GM23248 (cell line): ENCODE measurements at regions not wholly inside any gene's neighbourhood (a gene's known extent, or its start where the extent isn't known, plus 50 kb on each side); places are given as distances from the start of the nearest gene placed in this dataset.

Source experiments
- DNase-seq: peaks from one replicate; pipeline ENCODE4 v3.0.0-alpha.2; 2015
- H2AFZ ChIP-seq: fragments of 200-600 bp; sonication (generic); 2 replicates; pipeline ENCODE4 v1.6.1; 2016; ENCODE audit warnings: antibody characterized with exemption
- H3F3A ChIP-seq: fragments of 200-600 bp; sonication (generic); 2 replicates; pipeline ENCODE4 v1.6.1; 2016; ENCODE audit warnings: mild to moderate bottlenecking, antibody characterized with exemption, mixed run types; ENCODE audit not compliant: insufficient read depth
- H3K27ac ChIP-seq: fragments of 200-600 bp; sonication (generic); 2 replicates; pipeline ENCODE4 v1.5.1; 2016; ENCODE audit warnings: mild to moderate bottlenecking
- H3K27me3 ChIP-seq: fragments of 200-600 bp; sonication (generic); replicated peaks from 2 replicates; pipeline ENCODE4 v1.6.1; 2016; ENCODE audit warnings: mild to moderate bottlenecking; ENCODE audit not compliant: insufficient read depth
- H3K36me3 ChIP-seq: fragments of 200-600 bp; sonication (generic); 2 replicates; pipeline ENCODE4 v1.6.1; 2016; ENCODE audit warnings: low read depth, mild to moderate bottlenecking
- H3K4me1 ChIP-seq: fragments of 200-600 bp; sonication (generic); 2 replicates; pipeline ENCODE4 v1.6.1; 2016; ENCODE audit warnings: mild to moderate bottlenecking; ENCODE audit not compliant: insufficient read depth
- H3K4me2 ChIP-seq: fragments of 200-600 bp; sonication (generic); one replicate; pipeline ENCODE4 v1.6.1; 2016; ENCODE audit warnings: mild to moderate bottlenecking; ENCODE audit not compliant: unreplicated experiment
- H3K4me3 ChIP-seq: fragments of 200-600 bp; sonication (generic); 2 replicates; pipeline ENCODE4 v1.5.1; 2016; ENCODE audit warnings: mild to moderate bottlenecking
- H3K79me2 ChIP-seq: fragments of 200-600 bp; sonication (generic); 2 replicates; pipeline ENCODE4 v1.6.1; 2016; ENCODE audit warnings: mild to moderate bottlenecking; ENCODE audit not compliant: insufficient read depth
- H3K9ac ChIP-seq: fragments of 200-600 bp; sonication (generic); 2 replicates; pipeline ENCODE4 v1.6.1; 2016; ENCODE audit warnings: mild to moderate bottlenecking
- H3K9me2 ChIP-seq: fragments of 200-600 bp; sonication (generic); 2 replicates; pipeline ENCODE4 v1.6.1; 2016; ENCODE audit warnings: mixed run types, mild to moderate bottlenecking, moderate library complexity; ENCODE audit not compliant: insufficient read depth
- H3K9me3 ChIP-seq: fragments of 200-600 bp; sonication (generic); one replicate; pipeline ENCODE4 v1.6.1; 2017; ENCODE audit warnings: low read depth
- H4K20me1 ChIP-seq: fragments of 200-600 bp; sonication (generic); 2 replicates; pipeline ENCODE4 v1.6.0; 2016; ENCODE audit not compliant: insufficient read depth
- EZH2 ChIP-seq: fragments of 200-600 bp; sonication (generic); IDR thresholded peaks from 2 replicates; pipeline ENCODE4 v1.6.1; 2018; ENCODE audit warnings: antibody characterized with exemption, mild to moderate bottlenecking; ENCODE audit not compliant: insufficient read depth, poor library complexity, severe bottlenecking
- EZH2phosphoT487 ChIP-seq: fragments of 200-600 bp; sonication (generic); IDR thresholded peaks from 2 replicates; pipeline ENCODE4 v1.6.1; 2018; ENCODE audit warnings: antibody characterized with exemption, moderate library complexity, mild to moderate bottlenecking, low read depth; ENCODE audit not compliant: insufficient read depth
- WGBS, 2 experiments: methylation state at CpG; one replicate each; pipeline ENCODE4 v1.1.6; 2015 to 2017; ENCODE audit warnings: low lambda C conversion rate in 2 of 2, low coverage in 1 of 2; ENCODE audit errors: missing lambda C conversion rate in 2 of 2; 5-methylcytosine and 5-hydroxymethylcytosine counted together
- in situ Hi-C: fragments of 300-500 bp; cut with MboI; formaldehyde crosslinking; loops from 2 replicates; pipeline ENCODE4 v1.15.0; 2020

DNA sequence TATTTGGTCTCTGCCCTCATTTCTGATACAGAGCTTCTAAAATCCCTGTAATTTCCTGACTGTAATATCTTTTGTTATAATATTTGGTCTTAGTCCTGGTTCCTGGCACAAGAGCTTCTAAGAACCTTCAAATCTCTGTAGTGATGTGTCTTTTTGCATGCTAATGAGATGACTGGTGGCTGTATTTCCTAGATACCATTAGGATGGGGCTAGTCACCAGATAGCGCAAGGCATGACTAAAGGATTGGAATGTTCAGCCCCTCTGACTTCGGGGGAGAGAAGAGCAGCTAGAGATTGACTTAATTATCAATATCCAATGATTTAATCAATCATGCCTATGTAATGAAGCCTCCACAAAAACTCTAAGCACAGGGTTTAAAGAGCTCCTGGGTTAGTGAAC lies 620.8 kb upstream of the ACVR2A start:
- WGBS, 2 experiments: 47 to 62% methylated on average over 2 of the region's 2 CpGs
- no peaks in the 10 kb centered on the region for H3K27me3 ChIP-seq
- in situ Hi-C loops: no loop called here
- H3K36me3 ChIP-seq: no peaks in the 10 kb centered on the region
- no peaks in the 10 kb centered on the region for H3K4me1 ChIP-seq
- no peak overlapping the region for H3K27ac ChIP-seq
- TF ChIP-seq EZH2phosphoT487 (no peak), EZH2 (no peak)
- no peaks in the 10 kb centered on the region for H4K20me1 ChIP-seq
- no peaks in the 10 kb centered on the region for H3K9me2 ChIP-seq
- no peaks in the 10 kb centered on the region for H3K9me3 ChIP-seq
- H3K9ac ChIP-seq: no peak overlapping the region
- no peak overlapping the region for H3K4me2 ChIP-seq
- H3F3A ChIP-seq: no peaks in the 10 kb centered on the region
- no peaks in the 10 kb centered on the region for H3K79me2 ChIP-seq
- peak; percentile 23 for DNase-seq
- no peak overlapping the region for H3K4me3 ChIP-seq
- H2AFZ ChIP-seq: no peak overlapping the region

DNA sequence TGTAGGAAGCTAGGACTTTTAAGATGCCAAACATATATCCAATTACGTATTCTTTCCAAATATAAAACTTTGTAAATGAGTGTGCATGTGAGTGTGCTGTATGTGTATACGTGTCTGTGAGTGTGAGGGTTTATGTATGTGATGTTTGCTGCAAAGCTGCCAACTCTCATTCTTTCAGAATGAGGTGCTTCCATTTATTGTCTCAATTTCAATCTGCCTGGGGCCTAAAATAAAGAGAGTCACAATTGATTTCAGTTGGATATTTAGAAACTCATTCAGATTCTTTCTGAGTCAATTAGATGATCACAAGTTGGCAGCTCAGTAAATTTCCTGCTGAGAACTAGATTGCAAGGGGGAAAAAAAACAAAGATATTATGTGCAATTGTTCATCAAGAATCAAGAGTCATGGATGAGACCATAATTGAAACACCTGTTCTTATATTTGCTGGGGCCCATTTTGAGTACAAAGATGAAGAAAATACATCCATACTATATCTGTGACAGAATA lies 621.2 kb upstream of the ACVR2A start:
- H3K9ac ChIP-seq: no peak overlapping the region
- H3F3A ChIP-seq: no peaks in the 10 kb centered on the region
- 57% methylated on average over 2 of the region's 2 CpGs for WGBS, 2 experiments
- H3K27ac ChIP-seq: no peak overlapping the region
- no peak for TF ChIP-seq EZH2phosphoT487
- no peak for TF ChIP-seq EZH2
- no peak overlapping the region for H2AFZ ChIP-seq
- DNase-seq: peak; percentile 4
- no peaks in the 10 kb centered on the region for H4K20me1 ChIP-seq
- H3K27me3 ChIP-seq: no peaks in the 10 kb centered on the region
- no peaks in the 10 kb centered on the region for H3K4me1 ChIP-seq
- H3K4me2 ChIP-seq: no peak overlapping the region
- in situ Hi-C loops: no loop called here
- no peaks in the 10 kb centered on the region for H3K9me2 ChIP-seq
- H3K9me3 ChIP-seq: no peaks in the 10 kb centered on the region
- H3K36me3 ChIP-seq: no peaks in the 10 kb centered on the region
- no peaks in the 10 kb centered on the region for H3K79me2 ChIP-seq
- no peak overlapping the region for H3K4me3 ChIP-seq

DNA sequence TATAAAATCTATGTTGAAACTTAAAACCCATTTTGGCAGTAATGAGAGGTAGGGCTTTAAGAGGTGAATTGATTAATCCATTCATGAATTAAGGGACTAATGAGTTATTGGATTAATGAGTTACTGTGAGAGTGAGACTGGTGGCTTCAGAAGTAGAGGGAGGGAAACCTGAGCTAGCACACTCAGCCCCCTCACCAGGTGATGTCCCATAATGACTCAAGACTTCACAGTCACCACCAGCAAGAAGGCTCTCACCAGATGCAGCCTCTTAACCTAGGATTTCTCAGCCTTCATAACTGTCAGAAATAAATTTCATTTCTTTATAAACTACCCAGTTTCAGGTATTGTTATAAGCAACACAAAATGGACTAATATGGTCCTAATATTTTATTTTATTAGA lies 621.7 kb upstream of the ACVR2A start:
- no peak overlapping the region for H2AFZ ChIP-seq
- no peak overlapping the region for H3K27ac ChIP-seq
- H3K9me3 ChIP-seq: no peaks in the 10 kb centered on the region
- no peak overlapping the region for H3K4me3 ChIP-seq
- H3K4me1 ChIP-seq: no peaks in the 10 kb centered on the region
- no peaks in the 10 kb centered on the region for H4K20me1 ChIP-seq
- H3K79me2 ChIP-seq: no peaks in the 10 kb centered on the region
- H3K9me2 ChIP-seq: no peaks in the 10 kb centered on the region
- no peak overlapping the region for H3K4me2 ChIP-seq
- no peak overlapping the region for H3K9ac ChIP-seq
- no peaks in the 10 kb centered on the region for H3K27me3 ChIP-seq
- H3K36me3 ChIP-seq: no peaks in the 10 kb centered on the region
- in situ Hi-C loops: no loop called here
- TF ChIP-seq EZH2phosphoT487: no peak
- no peak for TF ChIP-seq EZH2
- no peaks in the 10 kb centered on the region for H3F3A ChIP-seq
- no peak for DNase-seq

DNA sequence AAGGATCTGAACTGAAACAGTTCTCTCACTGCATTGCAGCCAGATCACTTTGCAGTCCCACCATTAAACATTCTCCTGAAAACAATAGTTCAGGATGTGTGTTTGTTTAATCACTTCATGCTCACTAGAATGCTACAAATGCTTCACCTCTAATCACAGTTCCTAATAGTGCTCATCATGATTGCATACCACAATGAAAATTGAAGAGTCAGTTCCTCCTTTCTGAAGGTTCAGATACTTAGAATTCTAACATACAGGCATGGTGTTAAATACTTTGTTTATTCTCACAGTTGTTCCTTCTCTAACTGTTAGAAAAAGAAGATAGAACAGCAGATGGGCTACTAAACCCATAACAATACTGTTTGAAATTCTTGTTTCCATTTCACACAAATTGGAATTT lies 622.3 kb upstream of the ACVR2A start:
- H3K36me3 ChIP-seq: no peaks in the 10 kb centered on the region
- H3K9me2 ChIP-seq: no peaks in the 10 kb centered on the region
- no peaks in the 10 kb centered on the region for H3K27me3 ChIP-seq
- H3K4me3 ChIP-seq: no peak overlapping the region
- TF ChIP-seq EZH2phosphoT487 (no peak), EZH2 (no peak)
- H3K4me1 ChIP-seq: no peaks in the 10 kb centered on the region
- H3K79me2 ChIP-seq: no peaks in the 10 kb centered on the region
- DNase-seq: no peak
- H2AFZ ChIP-seq: no peak overlapping the region
- no peaks in the 10 kb centered on the region for H3K9me3 ChIP-seq
- no peak overlapping the region for H3K9ac ChIP-seq
- H3F3A ChIP-seq: no peaks in the 10 kb centered on the region
- H3K27ac ChIP-seq: no peak overlapping the region
- H4K20me1 ChIP-seq: no peaks in the 10 kb centered on the region
- no peak overlapping the region for H3K4me2 ChIP-seq
- in situ Hi-C loops: no loop called here

DNA sequence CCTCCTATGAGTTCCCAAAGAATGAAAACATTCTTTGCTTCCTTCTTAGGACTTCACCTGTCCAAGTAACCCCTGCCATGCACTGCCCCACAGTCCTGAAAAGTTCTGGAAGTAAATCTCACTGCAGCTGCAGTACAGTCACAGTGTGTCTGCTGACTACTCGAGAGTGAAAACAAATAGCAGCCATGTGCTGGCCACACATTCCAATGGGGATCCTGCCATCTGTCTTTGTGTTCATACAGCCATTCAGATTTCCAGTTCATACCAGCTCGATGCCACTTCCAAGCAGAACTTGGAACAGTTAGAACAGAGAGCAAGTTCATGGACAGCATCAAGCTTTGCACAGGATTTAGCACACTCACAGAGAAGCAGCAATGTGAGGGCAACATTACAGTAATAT lies 629.9 kb upstream of the ACVR2A start:
- H4K20me1 ChIP-seq: no peaks in the 10 kb centered on the region
- 4 to 6% methylated on average over 2 of the region's 2 CpGs for WGBS, 2 experiments
- no peak overlapping the region for H3K4me3 ChIP-seq
- no peaks in the 10 kb centered on the region for H3K9me2 ChIP-seq
- no peak for TF ChIP-seq EZH2
- no peak for TF ChIP-seq EZH2phosphoT487
- no peak for DNase-seq
- no peak overlapping the region for H3K4me2 ChIP-seq
- no peak overlapping the region for H2AFZ ChIP-seq
- H3K9me3 ChIP-seq: peaks cover 4% of the 10 kb centered on the region
- H3K36me3 ChIP-seq: no peaks in the 10 kb centered on the region
- no peaks in the 10 kb centered on the region for H3K79me2 ChIP-seq
- no peaks in the 10 kb centered on the region for H3K4me1 ChIP-seq
- no peak overlapping the region for H3K9ac ChIP-seq
- no peak overlapping the region for H3K27ac ChIP-seq
- no peaks in the 10 kb centered on the region for H3K27me3 ChIP-seq
- in situ Hi-C loops: no loop called here
- H3F3A ChIP-seq: no peaks in the 10 kb centered on the region
